Right lung (tissue), 2 donors: ENCODE measurements at regions not wholly inside any gene's neighbourhood (a gene's known extent, or its start where the extent isn't known, plus 50 kb on each side); places are given as distances from the start of the nearest gene placed in this dataset.
"Not testable (repeated sequence)": the region's sequence is repeated elsewhere in the genome, so short reads cannot be mapped to it uniquely, and the experiment has no call there.

Experiments
- DNase-seq, 2 donors: peaks; one replicate each; pipeline ENCODE4 v3.0.0-alpha.2; 2013

GRCh38 chr4:127217586-127218229 lies 415.0 kb upstream of the INTU start:
- DNase-seq, result no peak

DNA sequence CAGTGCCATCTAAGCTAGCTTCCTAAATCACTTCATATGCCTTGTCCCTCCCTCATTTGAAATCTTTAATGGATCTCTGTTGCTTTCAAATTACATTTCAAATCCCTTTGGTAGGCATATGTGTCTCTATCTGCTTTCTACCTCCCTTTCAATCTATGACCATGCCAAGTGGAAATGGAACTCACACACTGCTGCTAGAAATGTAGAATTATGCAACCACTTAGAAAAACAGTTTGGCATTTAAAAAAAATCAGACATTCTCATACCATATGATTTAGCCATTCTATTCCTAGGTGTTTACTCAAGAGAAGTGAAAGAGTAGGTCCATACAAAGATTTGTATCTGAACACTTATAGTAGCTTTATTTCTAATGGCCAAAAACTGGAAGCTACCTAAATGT lies 413.5 kb upstream of the INTU start:
- DNase-seq, result no peak

GRCh38 chr4:127224556-127224955 lies 408.2 kb upstream of the INTU start:
- DNase-seq, result no peak

DNA sequence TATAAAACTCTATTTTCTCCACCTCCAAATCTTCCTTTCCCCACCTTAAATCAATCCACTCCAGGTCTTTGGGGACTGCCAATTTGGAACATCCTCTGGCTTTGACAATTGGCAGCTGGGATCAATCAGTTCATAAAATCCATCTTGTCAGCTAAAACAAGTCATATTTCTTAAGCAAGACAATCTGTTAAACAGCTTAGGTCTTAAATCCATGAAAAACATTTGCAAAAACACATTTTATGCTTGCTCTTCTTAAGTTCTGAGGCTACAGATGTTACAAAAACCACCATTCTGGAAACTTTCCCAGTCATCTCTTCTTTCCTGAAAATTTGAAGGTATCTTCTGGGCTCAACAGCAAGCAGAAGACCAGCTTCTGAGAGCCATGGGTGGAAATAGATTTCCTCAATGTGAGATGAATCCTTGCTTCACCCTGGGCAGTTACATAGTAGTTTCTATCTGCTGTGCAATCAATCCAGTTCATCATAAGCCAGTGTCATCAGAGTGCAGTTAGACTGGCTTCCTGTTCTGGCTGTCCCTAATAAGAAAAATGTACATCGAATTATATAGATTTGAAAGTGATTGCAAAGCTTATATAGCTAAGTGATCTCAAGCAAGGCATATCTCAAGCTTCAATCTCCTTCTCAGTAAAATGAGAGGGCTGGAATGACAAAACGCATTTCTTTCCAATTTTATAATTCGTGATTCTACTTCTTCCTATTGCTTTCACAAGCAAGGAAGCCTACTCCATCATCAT lies 402.7 kb upstream of the INTU start:
- no peak for DNase-seq

DNA sequence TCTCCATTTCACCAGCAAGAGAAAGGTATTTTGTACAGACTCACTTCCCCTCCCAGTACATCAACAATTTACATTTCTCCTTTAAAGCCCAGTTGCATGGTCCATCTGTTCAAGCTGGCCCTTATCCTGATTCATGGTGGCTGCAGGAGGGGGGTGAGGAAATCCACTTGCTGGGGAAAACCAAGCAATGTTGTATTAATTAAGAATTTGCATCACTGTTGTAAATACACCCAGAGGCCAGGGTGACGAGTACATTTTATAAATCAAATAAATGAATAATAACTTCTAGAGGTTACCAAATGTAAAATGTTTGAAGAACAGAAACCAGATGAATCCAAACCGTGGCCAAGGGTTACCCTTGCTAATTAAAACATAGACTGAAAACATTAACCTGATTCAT lies 395.9 kb upstream of the INTU start:
- no peak for DNase-seq

- DNase-seq, result peak in 1 of 2 donors; percentile 33
Measured at GRCh38 chr4:127237581-127237980, 395.2 kb upstream of the INTU start.

- DNase-seq, result no peak
Measured at GRCh38 chr4:127238956-127239475, 393.7 kb upstream of the INTU start.

DNA sequence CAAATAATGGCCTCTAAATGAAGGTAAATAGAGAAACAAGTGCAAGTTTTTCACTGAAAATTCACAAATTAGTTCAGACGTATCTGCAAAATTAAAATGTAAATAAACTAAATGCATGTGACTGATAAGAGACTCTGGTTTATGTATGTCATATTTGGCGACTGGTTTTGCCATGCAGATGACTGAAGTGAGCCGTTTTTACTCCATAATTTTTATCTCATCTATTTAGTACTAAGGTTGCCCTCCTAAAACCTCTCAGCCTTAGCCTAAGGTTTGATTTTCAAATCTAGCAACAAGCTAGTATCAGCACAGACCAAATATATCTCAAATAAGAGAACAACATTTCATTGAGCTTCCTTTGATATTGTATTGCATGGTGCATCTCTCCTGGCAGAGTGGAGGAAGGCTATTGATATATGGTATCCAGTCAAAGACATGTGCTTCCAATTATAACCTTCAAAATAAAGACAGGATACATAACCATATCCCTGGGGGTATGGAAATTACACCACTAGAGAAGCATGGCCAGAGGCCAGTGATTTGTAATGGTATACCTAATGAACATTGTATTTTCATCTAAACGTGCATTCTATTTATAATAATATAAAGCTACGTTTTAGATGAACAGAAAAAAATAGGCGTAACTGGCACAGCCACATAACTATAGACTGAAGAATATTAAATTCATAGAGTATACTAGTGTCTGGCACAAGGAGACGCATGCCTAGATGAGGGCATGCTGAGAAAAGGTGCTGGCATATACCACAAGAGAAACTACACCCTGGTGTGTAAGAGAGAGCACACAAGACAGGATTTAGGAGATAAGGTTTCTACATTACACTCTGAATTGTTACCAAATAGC lies 392.6 kb upstream of the INTU start:
- no peak for DNase-seq

DNA sequence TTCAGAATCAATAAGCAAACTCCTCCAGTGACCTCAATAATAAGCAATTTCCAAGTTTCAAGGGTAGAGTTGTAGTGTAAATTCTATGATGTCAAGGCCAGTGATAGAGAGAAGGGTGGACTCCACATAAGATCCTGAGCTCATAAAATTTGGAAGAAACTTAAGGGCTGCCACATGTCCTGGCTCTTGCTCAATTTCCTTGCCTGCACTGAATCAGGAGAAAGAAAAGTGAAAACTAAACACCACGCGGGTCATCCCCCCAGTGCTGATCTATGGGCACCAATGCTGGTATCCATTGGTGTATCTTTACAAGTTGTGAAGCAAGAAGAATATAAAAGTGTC lies 392.0 kb upstream of the INTU start:
- DNase-seq, result no peak

GRCh38 chr4:127244515-127244914 lies 388.2 kb upstream of the INTU start:
- DNase-seq, result no peak

GRCh38 chr4:127246963-127247952 lies 385.5 kb upstream of the INTU start:
- DNase-seq, result no peak

- no peak for DNase-seq
Measured at GRCh38 chr4:127249066-127249766, 383.5 kb upstream of the INTU start.

DNA sequence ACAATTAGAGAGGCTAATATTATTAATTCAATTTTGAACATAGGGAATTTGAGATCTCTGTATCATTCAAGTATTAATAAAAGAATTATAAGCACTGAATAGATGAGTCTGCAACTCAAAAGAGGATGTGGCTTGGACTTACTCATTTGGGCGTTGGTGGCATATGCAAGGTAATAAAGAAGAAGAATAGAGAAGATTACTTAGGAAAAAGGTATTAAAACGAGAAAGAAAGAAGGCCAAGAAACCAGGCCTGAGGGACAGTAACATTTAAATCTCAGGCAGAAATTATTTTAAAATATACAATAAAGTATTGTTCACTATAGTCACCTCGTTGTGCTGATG lies 383.0 kb upstream of the INTU start:
- no peak for DNase-seq

DNA sequence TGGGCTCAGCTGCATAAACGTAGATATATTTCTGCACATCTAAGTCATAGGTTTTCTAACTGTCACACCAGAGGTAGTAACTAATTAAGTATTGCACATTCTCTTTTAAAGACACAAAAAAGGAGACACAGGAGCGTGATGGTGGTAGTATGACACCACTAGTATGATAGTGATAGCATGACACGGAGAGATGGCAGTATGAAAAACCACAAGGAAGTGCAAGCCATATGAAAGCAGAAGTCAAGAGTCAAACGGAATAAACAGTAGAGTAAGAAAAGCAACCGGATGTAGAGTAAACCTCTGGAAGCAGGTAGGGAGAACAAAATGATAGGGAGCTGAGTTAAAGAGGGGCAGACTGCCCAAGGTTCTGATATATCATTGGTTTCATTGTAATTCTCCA lies 382.2 kb upstream of the INTU start:
- DNase-seq, result no peak

DNA sequence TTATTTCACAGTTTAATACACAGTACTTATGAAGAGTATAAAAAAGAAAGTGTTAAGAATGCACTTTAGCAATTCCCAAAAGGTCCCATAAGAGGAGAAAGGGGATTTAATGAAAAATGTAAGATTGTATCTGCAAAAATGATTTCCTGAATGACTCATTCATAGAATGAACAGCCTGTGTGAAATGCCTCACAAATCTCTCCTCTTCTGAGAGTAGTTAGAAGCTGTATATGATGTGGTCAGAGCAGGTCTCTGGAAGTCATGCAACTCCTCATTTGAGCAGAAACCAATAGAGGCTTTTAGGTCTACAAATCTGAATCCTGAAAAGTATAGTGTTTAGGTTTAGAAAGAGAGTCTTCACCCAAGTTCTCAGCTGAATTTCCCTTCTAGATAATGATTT lies 381.3 kb upstream of the INTU start:
- DNase-seq, result no peak

DNA sequence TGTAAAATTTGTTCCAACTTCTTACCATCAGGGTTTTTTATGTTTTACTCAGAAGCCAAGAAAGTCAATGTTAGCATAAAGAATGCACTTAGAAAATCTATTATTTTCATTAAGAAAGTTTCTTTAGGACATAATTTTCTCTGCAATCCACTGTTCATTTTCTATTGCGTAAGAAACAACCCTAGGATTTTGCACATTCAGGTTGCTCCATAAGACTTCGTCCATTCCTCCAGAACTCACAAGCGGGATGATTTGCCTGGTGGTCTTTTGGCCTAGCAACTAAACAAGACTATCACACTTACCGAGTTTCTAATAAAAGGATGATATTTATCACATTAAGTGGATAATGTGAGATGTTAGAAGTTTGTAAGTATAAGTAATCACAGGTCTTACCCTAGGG lies 376.3 kb upstream of the INTU start:
- DNase-seq, result no peak

DNA sequence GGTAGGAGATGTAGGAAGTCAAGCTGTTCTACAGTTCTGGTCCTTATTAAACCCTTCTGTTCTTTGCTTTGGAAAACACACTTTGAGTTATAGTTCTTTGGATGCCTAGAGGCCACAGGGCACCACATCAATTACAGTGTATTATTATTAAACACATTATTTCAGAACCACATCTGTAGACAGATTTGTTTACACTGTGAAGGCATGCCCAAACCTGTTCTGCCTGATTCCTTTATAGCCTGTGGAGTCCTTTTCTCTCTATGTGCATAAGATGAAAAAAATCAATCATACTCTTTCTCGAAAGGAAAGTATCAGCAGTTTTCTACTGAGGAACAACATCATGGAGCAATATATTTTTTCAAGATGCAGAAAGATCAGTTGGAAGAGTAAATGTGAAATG lies 371.3 kb upstream of the INTU start:
- no peak for DNase-seq

- DNase-seq, result no peak
Measured at GRCh38 chr4:127268367-127268766, 364.4 kb upstream of the INTU start.

- not testable (repeated sequence) for DNase-seq
Measured at GRCh38 chr4:127277023-127277422, 355.7 kb upstream of the INTU start.

DNA sequence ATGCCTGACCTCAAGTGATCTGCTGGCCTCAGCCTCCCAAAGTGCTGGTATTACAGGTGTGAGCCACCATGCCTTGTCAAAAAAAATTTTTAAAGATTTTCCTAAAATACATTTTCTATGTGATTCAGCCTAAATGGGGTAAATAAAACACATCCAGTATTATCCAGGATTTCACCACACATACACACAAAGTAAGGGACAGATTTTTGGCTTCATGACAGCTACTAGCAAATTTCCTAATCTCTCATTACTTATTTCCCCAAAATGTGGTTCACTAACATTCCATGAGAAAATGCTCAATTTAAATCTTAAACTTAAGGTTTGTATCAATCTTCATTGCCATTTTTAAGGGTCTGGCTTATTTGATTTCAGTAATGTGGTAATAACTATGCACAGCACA lies 348.5 kb upstream of the INTU start:
- DNase-seq, result no peak

DNA sequence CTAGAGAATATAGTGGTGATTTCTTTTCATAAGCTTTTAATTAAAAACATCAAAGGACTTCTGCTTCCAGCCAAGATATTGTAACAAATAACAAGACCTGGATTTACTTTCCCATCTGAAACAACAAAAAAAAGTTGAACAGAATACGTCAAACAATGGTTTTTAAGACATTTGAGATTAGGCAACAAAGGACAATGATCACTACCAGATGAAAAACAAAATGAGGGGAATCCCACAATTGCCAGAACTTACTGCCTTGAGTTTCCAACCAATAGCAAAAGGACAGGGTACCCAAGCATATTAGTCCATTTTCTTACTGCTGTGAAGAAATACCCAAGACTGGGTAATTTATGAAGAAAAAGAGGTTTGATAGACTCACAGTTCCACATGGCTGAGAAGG lies 341.4 kb upstream of the INTU start:
- DNase-seq, result no peak
